ENCODE measurements at regions not wholly inside any gene's neighbourhood (a gene's known extent, or its start where the extent isn't known, plus 50 kb on each side); places are given as distances from the start of the nearest gene placed in this dataset.

DNA sequence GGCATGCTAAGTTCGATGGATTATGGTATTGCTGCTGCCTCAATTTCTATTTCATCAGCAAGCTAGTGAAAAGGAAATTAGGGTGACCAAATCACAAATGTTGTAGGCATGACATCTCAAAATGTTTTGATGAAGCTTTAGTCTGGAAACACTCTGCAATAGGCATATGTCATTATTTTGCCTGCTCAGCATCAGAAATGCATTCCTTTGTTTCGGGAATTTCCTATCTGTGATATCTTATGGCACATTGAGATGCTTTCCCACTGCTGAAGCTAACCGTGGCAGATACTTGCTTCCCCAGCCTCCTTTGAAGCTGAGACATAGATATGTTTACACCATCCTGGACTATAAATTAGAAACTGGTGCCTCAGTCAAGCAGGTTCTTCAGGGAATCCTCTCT lies 119.7 kb downstream of the CDC42EP3 start:
- Histone ChIP-seq H3F3A (ENCODE audit: insufficient read depth, low read length, poor library complexity, severe bottlenecking) (no peaks in the 10 kb centered on the region), H3K9me2 (ENCODE audit: insufficient read depth, low read length) (no peaks in the 10 kb centered on the region), H3K9me3 (ENCODE audit: low read length) (no peaks in the 10 kb centered on the region), H3K36me3 (ENCODE audit: insufficient read depth, low read length) (no peaks in the 10 kb centered on the region), H3K27me3 (ENCODE audit: insufficient read depth, low read depth, low read length) (no peaks in the 10 kb centered on the region), H3K4me3 (ENCODE audit: low read length) (no peak overlapping the region), H4K20me1 (ENCODE audit: insufficient read depth) (no peaks in the 10 kb centered on the region), H3K27ac (ENCODE audit: low read length) (no peak overlapping the region), H3K9ac (ENCODE audit: low read length) (no peak overlapping the region), H2AFZ (ENCODE audit: low read depth, low read length) (no peak overlapping the region), H3K79me2 (replicated peaks; ENCODE audit: insufficient read depth, low read length) (no peaks in the 10 kb centered on the region), H3K4me2 (ENCODE audit: low read length) (no peak overlapping the region)
- TF ChIP-seq RAD21 (conservative IDR thresholded peaks at IDR 0.05) = no peak
- TF ChIP-seq TAF1 (IDR thresholded peaks at IDR 0.05; ENCODE audit: low read depth) = no peak
- no peak for TF ChIP-seq POLR2AphosphoS5 (IDR thresholded peaks at IDR 0.05)
- no peak for TF ChIP-seq EP300 (conservative IDR thresholded peaks at IDR 0.05; ENCODE audit: poor library complexity, severe bottlenecking)
- TF ChIP-seq CTCF (IDR thresholded peaks at IDR 0.05; ENCODE audit: poor library complexity, severe bottlenecking) = no peak
- TF ChIP-seq MXI1 (conservative IDR thresholded peaks at IDR 0.05; ENCODE audit: poor library complexity, severe bottlenecking) = no peak
- no peak for TF ChIP-seq EZH2 (IDR thresholded peaks at IDR 0.05; ENCODE audit: borderline replicate concordance, insufficient read depth, low read length, poor library complexity, severe bottlenecking)
- TF ChIP-seq SMC3 (conservative IDR thresholded peaks at IDR 0.05; ENCODE audit: poor library complexity) = no peak
- TF ChIP-seq, protein P1, sequence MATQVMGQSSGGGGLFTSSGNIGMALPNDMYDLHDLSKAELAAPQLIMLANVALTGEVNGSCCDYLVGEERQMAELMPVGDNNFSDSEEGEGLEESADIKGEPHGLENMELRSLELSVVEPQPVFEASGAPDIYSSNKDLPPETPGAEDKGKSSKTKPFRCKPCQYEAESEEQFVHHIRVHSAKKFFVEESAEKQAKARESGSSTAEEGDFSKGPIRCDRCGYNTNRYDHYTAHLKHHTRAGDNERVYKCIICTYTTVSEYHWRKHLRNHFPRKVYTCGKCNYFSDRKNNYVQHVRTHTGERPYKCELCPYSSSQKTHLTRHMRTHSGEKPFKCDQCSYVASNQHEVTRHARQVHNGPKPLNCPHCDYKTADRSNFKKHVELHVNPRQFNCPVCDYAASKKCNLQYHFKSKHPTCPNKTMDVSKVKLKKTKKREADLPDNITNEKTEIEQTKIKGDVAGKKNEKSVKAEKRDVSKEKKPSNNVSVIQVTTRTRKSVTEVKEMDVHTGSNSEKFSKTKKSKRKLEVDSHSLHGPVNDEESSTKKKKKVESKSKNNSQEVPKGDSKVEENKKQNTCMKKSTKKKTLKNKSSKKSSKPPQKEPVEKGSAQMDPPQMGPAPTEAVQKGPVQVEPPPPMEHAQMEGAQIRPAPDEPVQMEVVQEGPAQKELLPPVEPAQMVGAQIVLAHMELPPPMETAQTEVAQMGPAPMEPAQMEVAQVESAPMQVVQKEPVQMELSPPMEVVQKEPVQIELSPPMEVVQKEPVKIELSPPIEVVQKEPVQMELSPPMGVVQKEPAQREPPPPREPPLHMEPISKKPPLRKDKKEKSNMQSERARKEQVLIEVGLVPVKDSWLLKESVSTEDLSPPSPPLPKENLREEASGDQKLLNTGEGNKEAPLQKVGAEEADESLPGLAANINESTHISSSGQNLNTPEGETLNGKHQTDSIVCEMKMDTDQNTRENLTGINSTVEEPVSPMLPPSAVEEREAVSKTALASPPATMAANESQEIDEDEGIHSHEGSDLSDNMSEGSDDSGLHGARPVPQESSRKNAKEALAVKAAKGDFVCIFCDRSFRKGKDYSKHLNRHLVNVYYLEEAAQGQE (IDR thresholded peaks at IDR 0.05; ENCODE audit: borderline replicate concordance) = no peak

DNA sequence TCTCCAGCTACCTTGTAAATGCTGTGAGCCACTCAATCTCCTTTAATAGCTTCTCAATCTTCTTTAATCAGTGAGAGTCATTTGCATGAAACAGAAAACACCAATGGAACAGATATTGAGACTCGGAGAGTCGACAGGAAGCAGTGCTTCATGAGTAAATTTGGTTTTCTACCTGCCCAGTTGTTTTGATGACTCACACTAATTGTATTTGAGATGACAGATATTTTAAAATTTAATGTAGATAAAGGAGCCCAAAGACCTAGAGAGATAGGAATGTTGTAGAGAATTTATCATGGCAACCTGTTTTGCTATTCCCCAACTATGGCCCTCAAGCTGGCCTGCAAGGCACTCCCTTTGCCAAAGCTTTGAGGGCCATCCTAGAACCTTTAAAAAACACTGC lies 119.1 kb downstream of the CDC42EP3 start:
- no peak overlapping the region for H2AFZ ChIP-seq (ENCODE audit: low read depth, low read length)
- no peaks in the 10 kb centered on the region for H4K20me1 ChIP-seq (ENCODE audit: insufficient read depth)
- no peaks in the 10 kb centered on the region for H3K9me2 ChIP-seq (ENCODE audit: insufficient read depth, low read length)
- H3K4me3 ChIP-seq (ENCODE audit: low read length) = no peak overlapping the region
- no peaks in the 10 kb centered on the region for H3K9me3 ChIP-seq (ENCODE audit: low read length)
- no peaks in the 10 kb centered on the region for H3K79me2 ChIP-seq (replicated peaks; ENCODE audit: insufficient read depth, low read length)
- H3F3A ChIP-seq (ENCODE audit: insufficient read depth, low read length, poor library complexity, severe bottlenecking) = no peaks in the 10 kb centered on the region
- no peak overlapping the region for H3K4me2 ChIP-seq (ENCODE audit: low read length)
- no peak overlapping the region for H3K27ac ChIP-seq (ENCODE audit: low read length)
- TF ChIP-seq CTCF (IDR thresholded peaks at IDR 0.05; ENCODE audit: poor library complexity, severe bottlenecking) (no peak), TAF1 (IDR thresholded peaks at IDR 0.05; ENCODE audit: low read depth) (no peak), EZH2 (IDR thresholded peaks at IDR 0.05; ENCODE audit: borderline replicate concordance, insufficient read depth, low read length, poor library complexity, severe bottlenecking) (no peak), SMC3 (conservative IDR thresholded peaks at IDR 0.05; ENCODE audit: poor library complexity) (no peak), EP300 (conservative IDR thresholded peaks at IDR 0.05; ENCODE audit: poor library complexity, severe bottlenecking) (no peak), MXI1 (conservative IDR thresholded peaks at IDR 0.05; ENCODE audit: poor library complexity, severe bottlenecking) (no peak), RAD21 (conservative IDR thresholded peaks at IDR 0.05) (no peak), POLR2AphosphoS5 (IDR thresholded peaks at IDR 0.05) (no peak)
- TF ChIP-seq, protein P1 (IDR thresholded peaks at IDR 0.05; ENCODE audit: borderline replicate concordance) = no peak
- H3K9ac ChIP-seq (ENCODE audit: low read length) = no peak overlapping the region
- no peaks in the 10 kb centered on the region for H3K27me3 ChIP-seq (ENCODE audit: insufficient read depth, low read depth, low read length)
- H3K36me3 ChIP-seq (ENCODE audit: insufficient read depth, low read length) = no peaks in the 10 kb centered on the region
